Mucosa of descending colon (tissue), 3 donors: ENCODE measurements at regions not wholly inside any gene's neighbourhood (a gene's known extent, or its start where the extent isn't known, plus 50 kb on each side); places are given as distances from the start of the nearest gene placed in this dataset.

ENCODE experiments used
- ATAC-seq: fragments of 200-7000 bp; cut with Tn5 transposase; one replicate; pipeline ENCODE4 v1.9.1; 2020; ENCODE audit warnings: mild to moderate bottlenecking, moderate library complexity
- DNase-seq, 3 donors: peaks; one replicate each; pipeline ENCODE4 v3.0.0-alpha.2; 2020
- H3K36me3 ChIP-seq: fragments of 200-600 bp; one replicate; pipeline ENCODE4 v1.8.0; 2021; ENCODE audit warnings: low read depth, mild to moderate bottlenecking
- H3K4me1 ChIP-seq: fragments of 200-600 bp; one replicate; pipeline ENCODE4 v1.8.0; 2021; ENCODE audit warnings: low read depth, mild to moderate bottlenecking
- H3K4me3 ChIP-seq: fragments of 200-600 bp; one replicate; pipeline ENCODE4 v1.8.0; 2021; ENCODE audit warnings: mild to moderate bottlenecking
- H3K9me3 ChIP-seq: fragments of 200-600 bp; one replicate; pipeline ENCODE4 v1.8.0; 2021; ENCODE audit warnings: mild to moderate bottlenecking
- intact Hi-C, 2 donors: fragments of 100-400 bp; cut with DNase I in 1 of 2; cut with micrococcal nuclease in 1 of 2; formaldehyde crosslinking; loops; one replicate each; pipeline versions ENCODE4 v1.11.0 to v1.11.1; 2022; cut with DNase I, micrococcal nuclease
- TF ChIP-seq, protein P1 (sequence below): fragments of 200-600 bp; IDR thresholded peaks from one replicate; pipeline ENCODE4 v1.8.0; 2022; ENCODE audit warnings: antibody characterized with exemption, mild to moderate bottlenecking
- donor health status: DM: no; HTN: no; CAD: no; lungs with moderate emphysema.
- donor health status: DM: no; HTN: no; CAD: no.
- donor health status: DM: no; HTN: yes; CAD: no.

DNA sequence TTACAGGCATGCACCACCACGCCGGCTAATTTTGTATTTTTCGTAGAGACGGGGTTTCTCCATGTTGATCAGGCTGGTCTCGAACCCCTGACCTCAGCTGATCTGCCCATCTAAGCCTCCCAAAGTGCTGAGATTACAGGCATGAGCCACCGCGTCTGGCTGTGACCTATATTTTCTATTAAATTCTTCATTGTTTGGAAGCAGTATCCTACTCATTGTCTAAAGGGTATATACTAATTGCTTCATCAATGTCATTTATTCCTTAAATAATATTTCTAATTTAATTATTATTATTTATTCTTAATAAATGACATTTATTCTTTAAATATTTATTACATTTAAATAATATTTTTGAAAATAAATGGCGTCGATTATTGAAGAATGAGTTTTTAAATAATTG, 817.3 kb upstream of the API5 start:
- ATAC-seq = no peak
- intact Hi-C loops = no loop called here
- Histone ChIP-seq H3K9me3 (no peaks in the 10 kb centered on the region), H3K36me3 (no peaks in the 10 kb centered on the region), H3K4me1 (no peaks in the 10 kb centered on the region), H3K4me3 (no peak overlapping the region)
- TF ChIP-seq, protein P1, sequence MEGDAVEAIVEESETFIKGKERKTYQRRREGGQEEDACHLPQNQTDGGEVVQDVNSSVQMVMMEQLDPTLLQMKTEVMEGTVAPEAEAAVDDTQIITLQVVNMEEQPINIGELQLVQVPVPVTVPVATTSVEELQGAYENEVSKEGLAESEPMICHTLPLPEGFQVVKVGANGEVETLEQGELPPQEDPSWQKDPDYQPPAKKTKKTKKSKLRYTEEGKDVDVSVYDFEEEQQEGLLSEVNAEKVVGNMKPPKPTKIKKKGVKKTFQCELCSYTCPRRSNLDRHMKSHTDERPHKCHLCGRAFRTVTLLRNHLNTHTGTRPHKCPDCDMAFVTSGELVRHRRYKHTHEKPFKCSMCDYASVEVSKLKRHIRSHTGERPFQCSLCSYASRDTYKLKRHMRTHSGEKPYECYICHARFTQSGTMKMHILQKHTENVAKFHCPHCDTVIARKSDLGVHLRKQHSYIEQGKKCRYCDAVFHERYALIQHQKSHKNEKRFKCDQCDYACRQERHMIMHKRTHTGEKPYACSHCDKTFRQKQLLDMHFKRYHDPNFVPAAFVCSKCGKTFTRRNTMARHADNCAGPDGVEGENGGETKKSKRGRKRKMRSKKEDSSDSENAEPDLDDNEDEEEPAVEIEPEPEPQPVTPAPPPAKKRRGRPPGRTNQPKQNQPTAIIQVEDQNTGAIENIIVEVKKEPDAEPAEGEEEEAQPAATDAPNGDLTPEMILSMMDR = no peak
- DNase-seq = no peak

DNA sequence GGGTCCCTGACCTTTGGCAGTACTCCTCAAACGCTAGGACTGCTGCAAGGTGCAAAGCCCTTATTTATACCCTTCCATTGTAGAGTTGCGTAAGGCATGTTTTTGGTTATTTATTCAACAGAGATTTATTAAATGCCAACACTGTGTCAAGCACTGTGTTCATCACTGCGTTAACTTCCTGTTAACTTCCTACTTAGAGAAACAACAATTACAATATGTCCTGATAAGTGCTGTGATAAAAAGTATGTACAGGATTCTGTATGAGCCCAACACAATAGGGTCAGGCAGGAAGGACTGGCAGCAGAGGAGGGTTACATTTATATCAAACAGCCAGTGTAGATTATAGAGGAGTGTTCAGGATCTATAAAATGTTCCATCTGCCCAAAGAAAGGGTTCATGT, 812.8 kb upstream of the API5 start:
- no peaks in the 10 kb centered on the region for H3K9me3 ChIP-seq
- no peak overlapping the region for H3K4me3 ChIP-seq
- DNase-seq (no peak), ATAC-seq (no peak)
- H3K4me1 ChIP-seq = no peaks in the 10 kb centered on the region
- TF ChIP-seq, protein P1 = no peak
- no peaks in the 10 kb centered on the region for H3K36me3 ChIP-seq
- intact Hi-C loops = no loop called here

DNA sequence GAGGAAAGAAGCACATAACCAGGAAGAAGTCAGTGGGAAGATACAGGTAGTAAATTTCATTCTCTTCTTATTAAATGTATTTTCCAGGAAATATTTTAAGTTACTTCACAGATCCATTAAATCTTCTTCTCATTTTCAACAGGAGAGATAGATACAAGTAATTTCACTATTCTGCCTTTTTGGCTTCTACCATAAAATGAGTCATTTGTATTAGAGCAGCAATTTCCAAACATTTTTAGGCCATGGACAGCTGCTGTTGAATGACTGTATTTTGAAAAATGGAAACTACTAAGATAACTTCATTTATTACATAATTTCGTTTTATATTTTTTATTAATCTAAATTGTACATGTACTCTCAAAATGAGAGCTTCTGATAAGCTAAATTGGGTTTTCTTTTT, 809.6 kb upstream of the API5 start:
- intact Hi-C loops = no loop called here
- ATAC-seq = no peak
- no peak for DNase-seq
- no peaks in the 10 kb centered on the region for H3K9me3 ChIP-seq
- no peak overlapping the region for H3K4me3 ChIP-seq
- H3K4me1 ChIP-seq = no peaks in the 10 kb centered on the region
- TF ChIP-seq, protein P1 = no peak
- H3K36me3 ChIP-seq = no peaks in the 10 kb centered on the region

DNA sequence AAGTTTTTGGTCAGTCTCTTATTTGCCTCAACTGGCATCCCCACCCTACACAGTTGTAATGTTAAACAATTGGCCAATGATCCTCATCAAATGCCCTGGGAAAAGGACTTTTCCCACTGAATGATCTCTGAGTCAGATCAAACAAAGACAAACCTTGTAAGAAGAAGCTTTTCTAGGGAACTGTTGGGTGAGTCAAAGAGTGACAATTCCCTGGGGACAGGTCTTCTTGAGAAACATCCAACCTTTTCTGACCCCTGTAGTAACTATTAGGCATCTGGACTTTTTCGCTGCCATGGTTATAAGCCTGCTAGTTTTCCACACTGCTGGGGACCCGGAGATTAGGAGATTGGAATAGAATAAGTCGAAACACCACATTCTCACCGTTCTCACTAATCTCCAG, 789.8 kb upstream of the API5 start:
- DNase-seq = no peak
- no peaks in the 10 kb centered on the region for H3K9me3 ChIP-seq
- no peaks in the 10 kb centered on the region for H3K36me3 ChIP-seq
- no peak for ATAC-seq
- H3K4me3 ChIP-seq = no peak overlapping the region
- intact Hi-C loops = loop anchor here in 1 of 2 donors (10.0 kb wide), 1 partner anchor 1057 kb away; no protein-coding TSS in a partner anchor
- H3K4me1 ChIP-seq = no peaks in the 10 kb centered on the region
- TF ChIP-seq, protein P1 = no peak

DNA sequence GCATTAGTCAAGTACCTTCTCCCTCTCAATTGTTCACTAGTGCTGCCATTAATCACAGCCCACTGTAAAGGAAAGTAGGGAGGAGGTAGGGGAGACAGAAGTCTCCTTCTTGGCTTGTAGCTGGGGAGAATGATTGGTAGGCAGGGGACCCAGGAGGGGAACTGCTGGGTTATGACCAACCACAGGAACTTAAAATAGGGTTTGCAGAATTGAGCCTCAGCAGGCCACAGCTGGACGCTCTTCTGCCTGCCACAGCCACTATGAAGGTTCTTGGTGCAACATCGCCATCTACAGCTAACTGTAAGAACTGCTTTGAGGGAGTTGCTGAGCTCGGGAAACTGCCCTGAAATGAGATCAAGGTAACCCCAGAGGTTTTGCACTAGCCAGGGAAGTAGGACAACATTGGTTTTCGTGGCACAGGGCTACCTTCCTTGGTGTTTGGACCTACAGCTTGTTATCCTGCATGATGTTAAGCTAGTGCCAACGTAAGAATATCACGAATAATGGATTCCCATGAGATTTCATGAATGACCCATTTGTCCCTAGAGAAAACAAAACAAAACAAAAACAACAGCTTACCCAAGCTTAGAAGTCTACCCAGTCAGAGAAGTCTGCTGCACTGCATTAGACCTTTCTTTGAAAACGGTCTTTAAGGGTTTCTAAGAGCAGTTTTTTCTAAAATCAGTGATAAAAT, 787.1 kb upstream of the API5 start:
- TF ChIP-seq, protein P1 = peak; percentile 19
- Histone ChIP-seq H3K4me3 (no peak overlapping the region), H3K4me1 (no peaks in the 10 kb centered on the region), H3K9me3 (no peaks in the 10 kb centered on the region), H3K36me3 (no peaks in the 10 kb centered on the region)
- ATAC-seq = peak; percentile 74
- peak in 1 of 3 donors; percentile 38 for DNase-seq
- intact Hi-C loops = loop anchor here in 1 of 2 donors (10.0 kb wide), 1 partner anchor 1060 kb away; no protein-coding TSS in a partner anchor
